ENCODE measurements at regions not wholly inside any gene's neighbourhood (a gene's known extent, or its start where the extent isn't known, plus 50 kb on each side); places are given as distances from the start of the nearest gene placed in this dataset.

DNA sequence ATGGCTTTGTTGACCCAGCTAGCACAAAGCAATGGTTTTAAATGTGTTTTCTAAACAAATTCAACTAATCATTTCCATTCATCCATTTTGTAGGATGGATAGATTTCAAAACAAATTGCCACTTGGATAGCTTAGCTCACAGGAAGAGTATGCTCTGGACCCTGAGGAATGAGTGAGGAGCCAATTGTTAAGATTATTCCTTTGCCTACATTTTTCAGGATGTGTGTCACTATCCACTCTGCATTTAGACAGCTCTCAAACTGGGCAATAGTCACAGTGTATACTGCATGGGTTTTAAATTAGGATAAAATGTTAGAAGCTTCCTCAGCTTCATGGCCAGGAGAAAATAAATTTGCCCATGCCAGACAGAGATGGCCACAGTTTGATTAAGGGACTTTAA lies 605.6 kb upstream of the TEX47 start:
- TF ChIP-seq, protein P1, sequence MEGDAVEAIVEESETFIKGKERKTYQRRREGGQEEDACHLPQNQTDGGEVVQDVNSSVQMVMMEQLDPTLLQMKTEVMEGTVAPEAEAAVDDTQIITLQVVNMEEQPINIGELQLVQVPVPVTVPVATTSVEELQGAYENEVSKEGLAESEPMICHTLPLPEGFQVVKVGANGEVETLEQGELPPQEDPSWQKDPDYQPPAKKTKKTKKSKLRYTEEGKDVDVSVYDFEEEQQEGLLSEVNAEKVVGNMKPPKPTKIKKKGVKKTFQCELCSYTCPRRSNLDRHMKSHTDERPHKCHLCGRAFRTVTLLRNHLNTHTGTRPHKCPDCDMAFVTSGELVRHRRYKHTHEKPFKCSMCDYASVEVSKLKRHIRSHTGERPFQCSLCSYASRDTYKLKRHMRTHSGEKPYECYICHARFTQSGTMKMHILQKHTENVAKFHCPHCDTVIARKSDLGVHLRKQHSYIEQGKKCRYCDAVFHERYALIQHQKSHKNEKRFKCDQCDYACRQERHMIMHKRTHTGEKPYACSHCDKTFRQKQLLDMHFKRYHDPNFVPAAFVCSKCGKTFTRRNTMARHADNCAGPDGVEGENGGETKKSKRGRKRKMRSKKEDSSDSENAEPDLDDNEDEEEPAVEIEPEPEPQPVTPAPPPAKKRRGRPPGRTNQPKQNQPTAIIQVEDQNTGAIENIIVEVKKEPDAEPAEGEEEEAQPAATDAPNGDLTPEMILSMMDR (IDR thresholded peaks at IDR 0.05; ENCODE audit: insufficient read depth, low read length, missing control alignments): no peak
- ChIA-PET POLR2A (no interaction called here), CTCF (no interaction called here)
- no peak overlapping the region for H3K4me3 ChIP-seq (ENCODE audit: low read depth, low read length)
- DNase-seq (ENCODE audit: low read depth, low spot score): no peak

DNA sequence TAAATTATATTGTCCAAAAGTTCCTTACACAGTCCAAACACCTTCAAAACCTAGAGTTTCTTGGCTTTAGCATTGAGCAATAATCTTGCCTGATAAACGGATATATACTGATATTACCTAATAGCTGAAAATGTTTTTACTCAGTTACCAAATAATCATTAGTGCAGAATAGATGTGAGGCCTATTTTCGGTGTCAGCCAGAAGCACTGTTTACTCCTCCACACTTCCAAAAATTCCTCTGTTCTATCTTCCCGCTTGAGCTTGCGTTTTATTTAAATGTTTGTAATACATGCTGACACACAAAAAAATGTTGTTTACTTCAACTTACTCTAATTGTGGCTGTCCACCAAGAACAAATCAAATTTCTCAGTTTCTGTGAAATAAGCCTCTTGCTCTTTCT lies 606.2 kb upstream of the TEX47 start:
- TF ChIP-seq, protein P1 (IDR thresholded peaks at IDR 0.05; ENCODE audit: insufficient read depth, low read length, missing control alignments): no peak
- no peak for DNase-seq (ENCODE audit: low read depth, low spot score)
- CTCF ChIA-PET: no interaction called here
- H3K4me3 ChIP-seq (ENCODE audit: low read depth, low read length): no peak overlapping the region
- POLR2A ChIA-PET: no interaction called here

DNA sequence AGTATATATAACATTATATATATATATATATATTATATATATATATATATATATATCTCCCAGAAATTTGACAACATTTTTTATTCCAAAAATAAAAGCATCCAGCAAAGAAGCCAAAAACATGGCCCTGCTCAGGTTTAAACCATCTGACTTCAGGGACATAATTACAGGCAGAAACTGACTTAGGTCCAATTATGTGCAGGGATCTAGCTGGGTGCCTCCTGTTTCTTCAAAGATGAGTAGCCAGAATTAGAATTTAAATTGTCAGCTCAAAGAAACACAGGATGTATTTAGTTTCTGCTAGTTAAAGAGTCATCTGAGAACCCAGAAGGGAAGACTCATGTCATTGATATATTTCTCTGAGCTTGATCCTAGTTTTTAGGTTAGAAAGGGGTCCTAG lies 656.4 kb upstream of the TEX47 start:
- ChIA-PET POLR2A (no interaction called here), CTCF (no interaction called here)
- no peak for DNase-seq (ENCODE audit: low read depth, low spot score)
- H3K4me3 ChIP-seq (ENCODE audit: low read depth, low read length): no peak overlapping the region
- TF ChIP-seq, protein P1 (IDR thresholded peaks at IDR 0.05; ENCODE audit: insufficient read depth, low read length, missing control alignments): no peak

DNA sequence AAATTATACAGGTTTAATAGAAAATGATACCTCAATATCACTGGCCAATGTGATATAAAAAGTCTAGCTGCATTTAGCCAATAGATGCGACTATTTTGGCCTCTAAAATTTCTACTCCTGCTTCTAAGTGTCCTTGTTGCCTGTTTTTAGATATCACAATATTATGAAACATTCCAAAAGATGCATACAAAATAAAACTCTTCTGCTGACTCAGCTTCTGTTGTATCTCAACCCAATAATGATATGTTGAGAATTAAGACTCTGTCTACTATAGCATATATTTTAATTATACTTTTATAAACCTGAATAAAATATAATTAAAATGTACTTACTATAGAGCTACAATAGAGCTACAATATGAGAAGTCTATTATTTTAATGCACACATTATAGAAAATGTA lies 661.0 kb upstream of the TEX47 start:
- H3K4me3 ChIP-seq (ENCODE audit: low read depth, low read length): no peak overlapping the region
- TF ChIP-seq, protein P1 (IDR thresholded peaks at IDR 0.05; ENCODE audit: insufficient read depth, low read length, missing control alignments): no peak
- ChIA-PET CTCF (no interaction called here), POLR2A (no interaction called here)
- DNase-seq (ENCODE audit: low read depth, low spot score): no peak

DNA sequence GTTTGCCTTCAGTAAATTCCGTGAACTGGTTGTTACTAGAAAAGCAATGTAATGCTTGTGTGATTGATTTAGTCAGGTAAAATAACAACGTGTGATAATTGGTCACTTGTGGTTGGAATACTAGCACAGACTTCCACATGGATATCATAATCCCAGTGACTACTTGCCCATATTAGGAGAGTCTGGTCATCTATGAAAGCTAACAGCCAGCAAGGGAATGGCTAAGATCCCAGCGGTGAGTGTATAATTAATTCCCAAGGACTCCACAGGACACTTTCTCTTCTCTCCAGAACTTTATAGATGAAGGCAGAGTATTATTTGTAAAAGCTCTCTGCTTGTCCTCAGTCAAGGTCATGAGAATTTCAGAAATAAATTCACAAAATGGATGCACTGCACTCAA lies 662.6 kb upstream of the TEX47 start:
- TF ChIP-seq, protein P1 (IDR thresholded peaks at IDR 0.05; ENCODE audit: insufficient read depth, low read length, missing control alignments): no peak
- ChIA-PET POLR2A (no interaction called here), CTCF (no interaction called here)
- no peak for DNase-seq (ENCODE audit: low read depth, low spot score)
- H3K4me3 ChIP-seq (ENCODE audit: low read depth, low read length): no peak overlapping the region

DNA sequence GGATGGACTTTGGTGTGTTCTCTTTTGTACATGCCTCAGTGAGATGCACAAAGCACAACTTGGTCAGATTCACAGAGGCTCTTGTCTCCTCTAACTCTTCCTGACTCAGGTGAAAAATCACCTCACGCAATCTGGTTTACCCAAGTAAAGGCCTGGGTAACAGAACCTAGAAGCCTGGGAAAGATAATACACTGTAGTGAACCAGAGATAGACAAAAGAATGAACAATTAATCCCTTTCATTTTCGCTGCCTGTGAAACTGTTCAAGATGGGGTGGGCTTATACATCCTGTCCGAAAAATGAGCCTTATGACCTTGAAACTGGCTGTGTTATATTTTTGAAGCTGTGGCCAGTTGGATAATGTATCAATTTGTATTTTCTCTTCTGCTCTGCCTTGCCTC lies 678.9 kb upstream of the TEX47 start:
- ChIA-PET POLR2A (no interaction called here), CTCF (no interaction called here)
- no peak for DNase-seq (ENCODE audit: low read depth, low spot score)
- TF ChIP-seq, protein P1 (IDR thresholded peaks at IDR 0.05; ENCODE audit: insufficient read depth, low read length, missing control alignments): no peak
- H3K4me3 ChIP-seq (ENCODE audit: low read depth, low read length): no peak overlapping the region
